MCF 10A (cell line): ENCODE measurements at regions not wholly inside any gene's neighbourhood (a gene's known extent, or its start where the extent isn't known, plus 50 kb on each side); places are given as distances from the start of the nearest gene placed in this dataset.

Source experiments
- BruUV-seq: library from RNA; stranded (reverse); fragments of 400-500 nt; replicated peaks from 2 replicates; lab custom pipeline; 2021; lab: Mats Ljungman, UMichigan
- CTCF ChIA-PET: fragments of 300-600 bp; sonication (Branson Sonifier 250); formaldehyde crosslinking; extraction: SDS; loops from one replicate; lab custom pipeline; 2021; ENCODE audit warnings: antibody characterized with exemption, inconsistent platforms; lab: Yijun Ruan, JAX
- POLR2A ChIA-PET: fragments of 300-600, 350-650 bp; sonication (Branson Sonifier 250); formaldehyde crosslinking; extraction: SDS; loops from one replicate; lab custom pipeline; 2020; ENCODE audit warnings: antibody characterized with exemption, inconsistent platforms; lab: Yijun Ruan, JAX
- DNase-seq: peaks from one replicate; pipeline ENCODE4 v3.0.0-alpha.2; 2018; ENCODE audit not compliant: unreplicated experiment
- H3K27ac Mint-ChIP-seq: one replicate; pipeline ENCODE4 v1.8.0; 2022; ENCODE audit warnings: mild to moderate bottlenecking, low read depth, mixed read lengths; ENCODE audit not compliant: unreplicated experiment
- H3K27me3 Mint-ChIP-seq: one replicate; pipeline ENCODE4 v1.8.0; 2022; ENCODE audit warnings: mixed read lengths; ENCODE audit not compliant: insufficient read depth, unreplicated experiment
- H3K36me3 Mint-ChIP-seq: one replicate; pipeline ENCODE4 v1.8.0; 2022; ENCODE audit warnings: mild to moderate bottlenecking, moderate library complexity, mixed read lengths; ENCODE audit not compliant: insufficient read depth, unreplicated experiment
- H3K4me1 Mint-ChIP-seq: one replicate; pipeline ENCODE4 v1.8.0; 2022; ENCODE audit warnings: mixed read lengths; ENCODE audit not compliant: insufficient read depth, unreplicated experiment
- H3K4me3 Mint-ChIP-seq: one replicate; pipeline ENCODE4 v1.8.0; 2022; ENCODE audit warnings: mild to moderate bottlenecking, moderate library complexity, mixed read lengths; ENCODE audit not compliant: unreplicated experiment
- H3K9me3 Mint-ChIP-seq: one replicate; pipeline ENCODE4 v1.8.0; 2022; ENCODE audit warnings: mixed read lengths; ENCODE audit not compliant: unreplicated experiment
- CTCF ChIP-seq: fragments of 200-600 bp; IDR thresholded peaks from one replicate; pipeline ENCODE4 v1.8.0; 2022; ENCODE audit warnings: antibody characterized with exemption, mild to moderate bottlenecking; ENCODE audit not compliant: unreplicated experiment
- intact Hi-C: fragments of 100-400 bp; cut with micrococcal nuclease; formaldehyde crosslinking; loops from 2 replicates; pipeline ENCODE4 v1.14.1; 2022

DNA sequence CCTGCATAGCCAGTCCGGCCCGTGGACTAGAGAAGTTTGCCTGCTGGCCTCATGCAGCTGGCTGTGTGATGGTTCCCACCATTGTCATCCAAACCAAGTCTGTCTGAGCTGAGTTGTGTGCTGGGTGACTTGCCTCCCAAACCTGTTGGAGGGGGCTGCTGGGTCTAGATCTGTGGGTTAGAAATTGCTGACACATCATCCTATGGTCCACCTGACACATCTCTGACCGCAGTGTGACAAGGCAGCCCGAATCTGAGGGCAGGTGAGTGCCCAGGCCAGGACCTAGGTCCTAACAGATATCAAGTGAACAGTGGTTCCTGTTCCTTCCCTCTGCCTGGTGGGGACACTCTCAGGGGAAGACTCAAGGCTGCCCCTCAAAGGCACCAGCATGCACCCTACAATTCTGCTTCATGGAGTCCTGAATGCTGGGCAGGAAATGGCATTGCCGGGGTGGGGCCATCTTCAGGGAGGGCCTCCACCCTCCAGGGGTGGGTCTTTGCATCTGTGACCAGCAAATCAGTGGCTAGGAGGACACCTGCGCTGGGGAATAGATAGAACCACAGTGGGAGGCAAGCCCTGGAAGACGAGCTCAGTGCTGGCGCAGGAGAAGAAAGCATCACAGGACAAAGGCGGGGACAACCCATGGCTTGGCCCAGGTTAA lies 117.9 kb upstream of the ID2 start:
- DNase-seq: no peak
- Mint-ChIP-seq H3K27ac (no peak overlapping the region), H3K9me3 (peaks cover 42% of the 10 kb centered on the region), H3K27me3 (no peaks in the 10 kb centered on the region), H3K36me3 (no peaks in the 10 kb centered on the region), H3K4me3 (no peak overlapping the region), H3K4me1 (no peaks in the 10 kb centered on the region)
- no peak for TF ChIP-seq CTCF
- POLR2A ChIA-PET: interaction anchor here (0.6 to 0.8 kb wide), 2 partner anchors 117 to 437 kb away, joined by 4 read pairs; no protein-coding TSS in a partner anchor
- intact Hi-C loops: no loop called here
- CTCF ChIA-PET: interaction anchor here (0.6 kb wide), 1 partner anchor 1241 kb away, joined by 4 read pairs; no protein-coding TSS in a partner anchor
- BruUV-seq: no TSS peak

- ChIA-PET POLR2A (interaction anchor here (0.8 kb wide), 1 partner anchor 116 kb away, joined by 4 read pairs; no protein-coding TSS in a partner anchor), CTCF (no interaction called here)
- BruUV-seq: no TSS peak
- H3K36me3 Mint-ChIP-seq: no peaks in the 10 kb centered on the region
- no peak overlapping the region for H3K27ac Mint-ChIP-seq
- no peaks in the 10 kb centered on the region for H3K27me3 Mint-ChIP-seq
- intact Hi-C loops: no loop called here
- no peaks in the 10 kb centered on the region for H3K4me1 Mint-ChIP-seq
- H3K4me3 Mint-ChIP-seq: no peak overlapping the region
- no peak for DNase-seq
- peaks cover 42% of the 10 kb centered on the region for H3K9me3 Mint-ChIP-seq
- TF ChIP-seq CTCF: no peak
Observed at GRCh38 chr2:8564475-8564874, 117.4 kb upstream of the ID2 start.

- H3K4me1 Mint-ChIP-seq: no peaks in the 10 kb centered on the region
- no peaks in the 10 kb centered on the region for H3K27me3 Mint-ChIP-seq
- no TSS peak for BruUV-seq
- ChIA-PET CTCF (no interaction called here), POLR2A (interaction anchor here (1.1 kb wide), 1 partner anchor 54 kb away, joined by 3 read pairs; no protein-coding TSS in a partner anchor)
- H3K9me3 Mint-ChIP-seq: peaks cover 31% of the 10 kb centered on the region
- H3K4me3 Mint-ChIP-seq: no peak overlapping the region
- no peaks in the 10 kb centered on the region for H3K36me3 Mint-ChIP-seq
- TF ChIP-seq CTCF: no peak
- intact Hi-C loops: no loop called here
- no peak for DNase-seq
- no peak overlapping the region for H3K27ac Mint-ChIP-seq
Observed at GRCh38 chr2:8565399-8566154, 116.3 kb upstream of the ID2 start.

GRCh38 chr2:8566155-8566670 lies 115.6 kb upstream of the ID2 start:
- no peak for TF ChIP-seq CTCF
- BruUV-seq: no TSS peak
- H3K27me3 Mint-ChIP-seq: no peaks in the 10 kb centered on the region
- no peaks in the 10 kb centered on the region for H3K36me3 Mint-ChIP-seq
- no peak for DNase-seq
- H3K4me1 Mint-ChIP-seq: no peaks in the 10 kb centered on the region
- ChIA-PET CTCF (no interaction called here), POLR2A (interaction anchor here (1.1 kb wide), 1 partner anchor 55 kb away, joined by 3 read pairs; no protein-coding TSS in a partner anchor)
- peaks cover 27% of the 10 kb centered on the region for H3K9me3 Mint-ChIP-seq
- no peak overlapping the region for H3K27ac Mint-ChIP-seq
- H3K4me3 Mint-ChIP-seq: no peak overlapping the region
- intact Hi-C loops: no loop called here
